ENCODE measurements at regions not wholly inside any gene's neighbourhood (a gene's known extent, or its start where the extent isn't known, plus 50 kb on each side); places are given as distances from the start of the nearest gene placed in this dataset.

- Histone ChIP-seq H3K27ac (ENCODE audit: low read depth in 1 of 2, low read length in 1 of 2) (peak overlapping the region in 1 of 2 donors; percentile 34), H3K9me3 (ENCODE audit: control insufficient read depth in 4 of 4, insufficient read depth in 3 of 4, low read length in 3 of 4) (no peaks in the 10 kb centered on the region), H3K4me1 (ENCODE audit: control insufficient read depth in 5 of 5, insufficient read depth in 5 of 5, low read length in 5 of 5) (peaks cover 0 to 36% (median 18%) of the 10 kb centered on the region in 5 donors), H3K9ac (ENCODE audit: insufficient read depth in 1 of 2, low read length in 2 of 2) (no peak overlapping the region), H3K36me3 (ENCODE audit: control insufficient read depth in 4 of 4, insufficient read depth in 4 of 4, low read length in 4 of 4) (no peaks in the 10 kb centered on the region), H3K27me3 (ENCODE audit: control insufficient read depth in 3 of 3, insufficient read depth in 3 of 3, low read length in 2 of 3) (no peaks in the 10 kb centered on the region), H3K4me3 (no peak overlapping the region)
- DNase-seq = peak; percentile 18 to 46 (median 29)
- 54 to 84% methylated on average over 9 of the region's 9 CpGs for WGBS, 2 donors
- TF ChIP-seq CTCF (IDR thresholded peaks at IDR 0.05; ENCODE audit: control extremely low read depth, extremely low read depth) = no peak
- ATAC-seq (ENCODE audit: insufficient read depth, low FRiP score) = peak; percentile 93
Measured at GRCh38 chr1:55428944-55429931, 214.1 kb upstream of the USP24 start.

GRCh38 chr1:55428231-55428630, 213.1 kb upstream of the USP24 start:
- DNase-seq (peak; percentile 71 to 89 (median 84)), ATAC-seq (ENCODE audit: insufficient read depth, low FRiP score) (no peak)
- no peak overlapping the region for H3K4me3 ChIP-seq
- peaks cover 0 to 36% (median 18%) of the 10 kb centered on the region in 5 donors for H3K4me1 ChIP-seq (ENCODE audit: control insufficient read depth in 5 of 5, insufficient read depth in 5 of 5, low read length in 5 of 5)
- TF ChIP-seq CTCF (IDR thresholded peaks at IDR 0.05; ENCODE audit: control extremely low read depth, extremely low read depth) = no peak
- 83 to 86% methylated on average over 4 of the region's 4 CpGs for WGBS, 2 donors
- no peaks in the 10 kb centered on the region for H3K9me3 ChIP-seq (ENCODE audit: control insufficient read depth in 4 of 4, insufficient read depth in 3 of 4, low read length in 3 of 4)
- no peaks in the 10 kb centered on the region for H3K27me3 ChIP-seq (ENCODE audit: control insufficient read depth in 3 of 3, insufficient read depth in 3 of 3, low read length in 2 of 3)
- peak overlapping the region in 1 of 2 donors; percentile 65 for H3K27ac ChIP-seq (ENCODE audit: low read depth in 1 of 2, low read length in 1 of 2)
- no peak overlapping the region for H3K9ac ChIP-seq (ENCODE audit: insufficient read depth in 1 of 2, low read length in 2 of 2)
- no peaks in the 10 kb centered on the region for H3K36me3 ChIP-seq (ENCODE audit: control insufficient read depth in 4 of 4, insufficient read depth in 4 of 4, low read length in 4 of 4)

GRCh38 chr1:55427606-55428005, 212.4 kb upstream of the USP24 start:
- Histone ChIP-seq H3K36me3 (ENCODE audit: control insufficient read depth in 4 of 4, insufficient read depth in 4 of 4, low read length in 4 of 4) (no peaks in the 10 kb centered on the region), H3K27ac (ENCODE audit: low read depth in 1 of 2, low read length in 1 of 2) (peak overlapping the region in 1 of 2 donors; percentile 52), H3K4me3 (no peak overlapping the region), H3K4me1 (ENCODE audit: control insufficient read depth in 5 of 5, insufficient read depth in 5 of 5, low read length in 5 of 5) (peaks cover 0 to 36% (median 18%) of the 10 kb centered on the region in 5 donors), H3K9ac (ENCODE audit: insufficient read depth in 1 of 2, low read length in 2 of 2) (no peak overlapping the region), H3K9me3 (ENCODE audit: control insufficient read depth in 4 of 4, insufficient read depth in 3 of 4, low read length in 3 of 4) (no peaks in the 10 kb centered on the region), H3K27me3 (ENCODE audit: control insufficient read depth in 3 of 3, insufficient read depth in 3 of 3, low read length in 2 of 3) (no peaks in the 10 kb centered on the region)
- DNase-seq (peak in 1 of 3 donors; percentile 31), ATAC-seq (ENCODE audit: insufficient read depth, low FRiP score) (no peak)
- no peak for TF ChIP-seq CTCF (IDR thresholded peaks at IDR 0.05; ENCODE audit: control extremely low read depth, extremely low read depth)
- WGBS, 2 donors = 73 to 77% methylated on average over 4 of the region's 4 CpGs
